HT1080 (cell line): ENCODE measurements at regions not wholly inside any gene's neighbourhood (a gene's known extent, or its start where the extent isn't known, plus 50 kb on each side); places are given as distances from the start of the nearest gene placed in this dataset.
"Not testable (repeated sequence)": the region's sequence is repeated elsewhere in the genome, so short reads cannot be mapped to it uniquely, and the experiment has no call there.

Experiments
- DNase-seq: peaks from one replicate; pipeline ENCODE4 v3.0.0-alpha.2; 2015; ENCODE audit warnings: low read depth

- no peak for DNase-seq
Observed at GRCh38 chr12:33678221-33678964, 238.8 kb upstream of the SYT10 start.

GRCh38 chr12:33690562-33690961, 250.9 kb upstream of the SYT10 start:
- DNase-seq: no peak

GRCh38 chr12:33703221-33703620, 263.6 kb upstream of the SYT10 start:
- peak; percentile 3 for DNase-seq

- DNase-seq: no peak
Observed at GRCh38 chr12:33706927-33707326, 267.3 kb upstream of the SYT10 start.

GRCh38 chr12:33708935-33709334, 269.3 kb upstream of the SYT10 start:
- DNase-seq: no peak

GRCh38 chr12:33710548-33710947, 270.9 kb upstream of the SYT10 start:
- no peak for DNase-seq

- no peak for DNase-seq
Observed at GRCh38 chr12:33718631-33719030, 279.0 kb upstream of the SYT10 start.

GRCh38 chr12:33721561-33721960, 281.9 kb upstream of the SYT10 start:
- DNase-seq: no peak

GRCh38 chr12:33724867-33725266, 285.2 kb upstream of the SYT10 start:
- DNase-seq: no peak

GRCh38 chr12:33734871-33735270, 287.4 kb upstream of the ALG10 start:
- no peak for DNase-seq

- peak; percentile 83 for DNase-seq
Observed at GRCh38 chr12:33752854-33753253, 269.4 kb upstream of the ALG10 start.

GRCh38 chr12:33757701-33758100, 264.6 kb upstream of the ALG10 start:
- no peak for DNase-seq

- no peak for DNase-seq
Observed at GRCh38 chr12:33759279-33759678, 263.0 kb upstream of the ALG10 start.

GRCh38 chr12:33763331-33763730, 259.0 kb upstream of the ALG10 start:
- no peak for DNase-seq

GRCh38 chr12:33770652-33771051, 251.6 kb upstream of the ALG10 start:
- peak; percentile 3 for DNase-seq

- DNase-seq: peak; percentile 54
Observed at GRCh38 chr12:33771889-33772288, 250.4 kb upstream of the ALG10 start.

- DNase-seq: not testable (repeated sequence)
Observed at GRCh38 chr12:33773091-33773490, 249.2 kb upstream of the ALG10 start.

GRCh38 chr12:33786532-33786931, 235.8 kb upstream of the ALG10 start:
- no peak for DNase-seq

GRCh38 chr12:33794954-33795353, 227.3 kb upstream of the ALG10 start:
- no peak for DNase-seq

GRCh38 chr12:33795536-33795935, 226.8 kb upstream of the ALG10 start:
- peak; percentile 99 for DNase-seq

- peak; percentile 36 for DNase-seq
Observed at GRCh38 chr12:33813536-33813935, 208.8 kb upstream of the ALG10 start.

- DNase-seq: no peak
Observed at GRCh38 chr12:33817713-33818112, 204.6 kb upstream of the ALG10 start.

- no peak for DNase-seq
Observed at GRCh38 chr12:33818313-33818712, 204.0 kb upstream of the ALG10 start.

GRCh38 chr12:33825442-33825841, 196.9 kb upstream of the ALG10 start:
- DNase-seq: peak; percentile 93
